ENCODE measurements at regions not wholly inside any gene's neighbourhood (a gene's known extent, or its start where the extent isn't known, plus 50 kb on each side); places are given as distances from the start of the nearest gene placed in this dataset.
"Not testable (repeated sequence)": the region's sequence is repeated elsewhere in the genome, so short reads cannot be mapped to it uniquely, and the experiment has no call there.

DNA sequence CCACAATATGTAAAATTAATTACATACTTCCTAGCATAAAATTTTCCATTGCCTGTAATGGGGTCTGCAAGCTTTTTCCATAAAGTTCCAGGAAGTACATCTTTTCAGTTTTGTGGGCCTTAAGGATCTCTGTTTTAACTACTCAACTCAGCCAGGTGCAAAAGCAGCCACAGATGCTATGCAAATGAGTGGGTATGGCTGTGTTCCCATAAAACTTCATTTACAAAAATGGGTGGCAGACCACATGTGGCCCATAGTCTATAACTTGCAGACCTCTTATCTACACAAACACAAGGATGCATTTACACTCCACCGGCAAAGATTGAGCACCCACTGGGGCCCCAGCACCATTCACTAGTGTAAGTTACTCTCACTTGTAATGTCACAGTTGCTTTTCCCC lies 123.1 kb downstream of the ARHGAP11B start:
- TF ChIP-seq, protein P1, sequence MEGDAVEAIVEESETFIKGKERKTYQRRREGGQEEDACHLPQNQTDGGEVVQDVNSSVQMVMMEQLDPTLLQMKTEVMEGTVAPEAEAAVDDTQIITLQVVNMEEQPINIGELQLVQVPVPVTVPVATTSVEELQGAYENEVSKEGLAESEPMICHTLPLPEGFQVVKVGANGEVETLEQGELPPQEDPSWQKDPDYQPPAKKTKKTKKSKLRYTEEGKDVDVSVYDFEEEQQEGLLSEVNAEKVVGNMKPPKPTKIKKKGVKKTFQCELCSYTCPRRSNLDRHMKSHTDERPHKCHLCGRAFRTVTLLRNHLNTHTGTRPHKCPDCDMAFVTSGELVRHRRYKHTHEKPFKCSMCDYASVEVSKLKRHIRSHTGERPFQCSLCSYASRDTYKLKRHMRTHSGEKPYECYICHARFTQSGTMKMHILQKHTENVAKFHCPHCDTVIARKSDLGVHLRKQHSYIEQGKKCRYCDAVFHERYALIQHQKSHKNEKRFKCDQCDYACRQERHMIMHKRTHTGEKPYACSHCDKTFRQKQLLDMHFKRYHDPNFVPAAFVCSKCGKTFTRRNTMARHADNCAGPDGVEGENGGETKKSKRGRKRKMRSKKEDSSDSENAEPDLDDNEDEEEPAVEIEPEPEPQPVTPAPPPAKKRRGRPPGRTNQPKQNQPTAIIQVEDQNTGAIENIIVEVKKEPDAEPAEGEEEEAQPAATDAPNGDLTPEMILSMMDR (IDR thresholded peaks at IDR 0.05; ENCODE audit: insufficient read depth, low read depth, low read length): not testable (repeated sequence)
- not testable (repeated sequence) for TF ChIP-seq EZH2 (IDR thresholded peaks at IDR 0.05; ENCODE audit: insufficient read depth, low read length)
